Esophagus muscularis mucosa (tissue), 4 donors: ENCODE measurements at regions not wholly inside any gene's neighbourhood (a gene's known extent, or its start where the extent isn't known, plus 50 kb on each side); places are given as distances from the start of the nearest gene placed in this dataset.

Experiments used
- EP300 ChIP-seq: sonication (generic); formaldehyde crosslinking; IDR thresholded peaks from one replicate; pipeline ENCODE4 v1.6.1; 2017; ENCODE audit warnings: antibody characterized with exemption
- POLR2A ChIP-seq: fragments of 450-650 bp; IDR thresholded peaks from one replicate; pipeline ENCODE4 v1.6.1; 2017; ENCODE audit warnings: antibody characterized with exemption, moderate library complexity, mild to moderate bottlenecking, low read depth
- POLR2AphosphoS5 ChIP-seq, 2 donors: sonication (generic); formaldehyde crosslinking; IDR thresholded peaks; one replicate each; pipeline ENCODE4 v1.6.1; 2017; ENCODE audit warnings: antibody characterized with exemption in 2 of 2
- TF ChIP-seq, protein P1 (sequence below), 3 experiments: fragments of 200-600 bp in 2 of 3; fragments of 450-650 bp in 1 of 3; sonication (generic) in 2 of 3; IDR thresholded peaks; one replicate each; pipeline ENCODE4 v1.5.1; 2017 to 2019; ENCODE audit warnings: antibody characterized with exemption in 3 of 3, mild to moderate bottlenecking in 2 of 3, moderate library complexity in 1 of 3

DNA sequence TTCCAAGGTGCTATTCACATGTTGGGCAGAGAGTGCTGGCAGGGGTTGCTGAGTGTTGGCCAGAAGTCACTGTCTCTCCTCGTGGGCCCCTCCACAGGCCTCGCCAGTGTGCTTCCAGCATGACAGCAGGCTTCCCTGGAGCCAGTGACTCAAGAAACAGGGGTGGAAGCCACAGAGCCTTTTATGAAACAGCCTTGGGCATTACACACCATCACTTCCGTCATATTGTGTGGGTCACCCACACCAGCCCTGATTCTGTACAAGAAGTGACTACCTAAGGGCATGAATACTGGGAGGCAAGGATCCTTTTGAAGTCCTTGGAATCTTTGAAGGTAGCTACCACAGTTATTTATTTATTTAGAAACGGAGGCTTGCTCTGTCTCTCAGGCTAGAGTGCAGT lies 177.6 kb upstream of the UBE3A start:
- TF ChIP-seq, protein P1, sequence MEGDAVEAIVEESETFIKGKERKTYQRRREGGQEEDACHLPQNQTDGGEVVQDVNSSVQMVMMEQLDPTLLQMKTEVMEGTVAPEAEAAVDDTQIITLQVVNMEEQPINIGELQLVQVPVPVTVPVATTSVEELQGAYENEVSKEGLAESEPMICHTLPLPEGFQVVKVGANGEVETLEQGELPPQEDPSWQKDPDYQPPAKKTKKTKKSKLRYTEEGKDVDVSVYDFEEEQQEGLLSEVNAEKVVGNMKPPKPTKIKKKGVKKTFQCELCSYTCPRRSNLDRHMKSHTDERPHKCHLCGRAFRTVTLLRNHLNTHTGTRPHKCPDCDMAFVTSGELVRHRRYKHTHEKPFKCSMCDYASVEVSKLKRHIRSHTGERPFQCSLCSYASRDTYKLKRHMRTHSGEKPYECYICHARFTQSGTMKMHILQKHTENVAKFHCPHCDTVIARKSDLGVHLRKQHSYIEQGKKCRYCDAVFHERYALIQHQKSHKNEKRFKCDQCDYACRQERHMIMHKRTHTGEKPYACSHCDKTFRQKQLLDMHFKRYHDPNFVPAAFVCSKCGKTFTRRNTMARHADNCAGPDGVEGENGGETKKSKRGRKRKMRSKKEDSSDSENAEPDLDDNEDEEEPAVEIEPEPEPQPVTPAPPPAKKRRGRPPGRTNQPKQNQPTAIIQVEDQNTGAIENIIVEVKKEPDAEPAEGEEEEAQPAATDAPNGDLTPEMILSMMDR (IDR thresholded peaks at IDR 0.05) = no peak
- TF ChIP-seq POLR2A (no peak), EP300 (no peak), POLR2AphosphoS5 (IDR thresholded peaks at IDR 0.05) (no peak)
